ENCODE measurements at regions not wholly inside any gene's neighbourhood (a gene's known extent, or its start where the extent isn't known, plus 50 kb on each side); places are given as distances from the start of the nearest gene placed in this dataset.

- no peak for FAIRE-seq
These were observed 62.0 kb upstream of the PHACTR2 start for GRCh38 chr6:143615785-143616184.

DNA sequence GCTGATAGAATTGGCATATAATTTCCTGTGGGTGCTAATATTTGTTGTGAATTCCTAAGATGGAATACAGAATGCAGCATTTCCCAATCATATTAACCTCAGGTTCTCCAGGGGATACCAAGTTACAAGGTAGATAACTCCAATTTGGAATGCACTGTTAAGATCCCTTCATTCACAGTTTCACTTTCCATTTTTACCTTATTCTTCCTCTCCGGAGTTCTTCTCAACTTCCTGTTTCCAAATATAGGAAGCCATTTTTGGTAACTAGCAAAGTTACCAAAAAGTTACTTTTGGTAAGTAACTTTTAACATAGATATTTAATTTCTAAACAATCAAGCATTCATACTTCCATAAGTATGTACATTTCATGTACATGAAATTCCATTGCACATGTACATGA lies 63.5 kb upstream of the PHACTR2 start:
- FAIRE-seq, result no peak

More at GRCh38 chr6:143615785-143616184, 62.0 kb upstream of the PHACTR2 start:
- intact Hi-C loops (cut with DNase I), result no loop called here
- TF ChIP-seq, protein P1, sequence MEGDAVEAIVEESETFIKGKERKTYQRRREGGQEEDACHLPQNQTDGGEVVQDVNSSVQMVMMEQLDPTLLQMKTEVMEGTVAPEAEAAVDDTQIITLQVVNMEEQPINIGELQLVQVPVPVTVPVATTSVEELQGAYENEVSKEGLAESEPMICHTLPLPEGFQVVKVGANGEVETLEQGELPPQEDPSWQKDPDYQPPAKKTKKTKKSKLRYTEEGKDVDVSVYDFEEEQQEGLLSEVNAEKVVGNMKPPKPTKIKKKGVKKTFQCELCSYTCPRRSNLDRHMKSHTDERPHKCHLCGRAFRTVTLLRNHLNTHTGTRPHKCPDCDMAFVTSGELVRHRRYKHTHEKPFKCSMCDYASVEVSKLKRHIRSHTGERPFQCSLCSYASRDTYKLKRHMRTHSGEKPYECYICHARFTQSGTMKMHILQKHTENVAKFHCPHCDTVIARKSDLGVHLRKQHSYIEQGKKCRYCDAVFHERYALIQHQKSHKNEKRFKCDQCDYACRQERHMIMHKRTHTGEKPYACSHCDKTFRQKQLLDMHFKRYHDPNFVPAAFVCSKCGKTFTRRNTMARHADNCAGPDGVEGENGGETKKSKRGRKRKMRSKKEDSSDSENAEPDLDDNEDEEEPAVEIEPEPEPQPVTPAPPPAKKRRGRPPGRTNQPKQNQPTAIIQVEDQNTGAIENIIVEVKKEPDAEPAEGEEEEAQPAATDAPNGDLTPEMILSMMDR (IDR thresholded peaks at IDR 0.05), result no peak
- Histone ChIP-seq H3K4me1 (no peaks in the 10 kb centered on the region), H3K27me3 (no peaks in the 10 kb centered on the region), H3K9me3 (no peaks in the 10 kb centered on the region), H3K27ac (no peak overlapping the region), H3K36me3 (no peaks in the 10 kb centered on the region), H3K4me3 (no peak overlapping the region)
- WGBS, 2 donors, result 85 to 94% methylated on average over 1 of the region's 1 CpG
- ATAC-seq, result no peak
- no peak for DNase-seq

GRCh38 chr6:143613749-143614148 lies 64.0 kb upstream of the PHACTR2 start:
- H3K27me3 ChIP-seq, result no peaks in the 10 kb centered on the region
- no peaks in the 10 kb centered on the region for H3K36me3 ChIP-seq
- WGBS, 2 donors, result 94 to 96% methylated on average over 5 of the region's 5 CpGs
- no peak for FAIRE-seq
- no peak for ATAC-seq
- no peak overlapping the region for H3K4me3 ChIP-seq
- TF ChIP-seq, protein P1 (IDR thresholded peaks at IDR 0.05), result no peak
- DNase-seq, result no peak
- H3K4me1 ChIP-seq, result no peaks in the 10 kb centered on the region
- no peak overlapping the region for H3K27ac ChIP-seq
- H3K9me3 ChIP-seq, result no peaks in the 10 kb centered on the region
- intact Hi-C loops (cut with DNase I), result no loop called here

More for the DNA sequence above, 63.5 kb upstream of the PHACTR2 start:
- Histone ChIP-seq H3K36me3 (no peaks in the 10 kb centered on the region), H3K9me3 (no peaks in the 10 kb centered on the region), H3K27me3 (no peaks in the 10 kb centered on the region), H3K4me3 (no peak overlapping the region), H3K27ac (no peak overlapping the region), H3K4me1 (no peaks in the 10 kb centered on the region)
- no peak for DNase-seq
- WGBS, 2 donors, result 81 to 89% methylated on average over 1 of the region's 1 CpG
- ATAC-seq, result no peak
- TF ChIP-seq, protein P1 (IDR thresholded peaks at IDR 0.05), result no peak
- intact Hi-C loops (cut with DNase I), result no loop called here

DNA sequence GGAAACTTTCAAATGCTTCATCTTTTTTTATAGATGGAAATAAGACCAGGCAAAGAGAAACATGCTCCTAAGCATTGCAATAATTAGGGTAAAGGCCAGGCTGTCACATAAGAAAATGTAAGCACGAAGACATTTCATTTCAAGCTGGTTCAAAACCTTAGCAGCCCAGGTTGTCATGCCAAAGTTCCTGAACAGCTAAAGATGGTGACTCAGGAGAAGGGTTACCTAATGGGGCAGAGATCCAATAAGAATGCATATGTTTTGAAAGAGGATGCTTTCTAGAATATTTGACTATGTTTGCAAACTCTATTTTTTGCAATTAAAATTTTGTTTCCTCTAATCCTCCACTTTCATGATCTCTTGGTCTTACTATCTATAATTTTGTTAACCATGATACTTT lies 65.6 kb upstream of the PHACTR2 start:
- no peak overlapping the region for H3K27ac ChIP-seq
- H3K9me3 ChIP-seq, result no peaks in the 10 kb centered on the region
- FAIRE-seq (no peak), ATAC-seq (no peak), DNase-seq (no peak)
- WGBS, 2 donors, result 92 to 95% methylated on average over 1 of the region's 1 CpG
- TF ChIP-seq, protein P1 (IDR thresholded peaks at IDR 0.05), result no peak
- H3K4me1 ChIP-seq, result no peaks in the 10 kb centered on the region
- no peaks in the 10 kb centered on the region for H3K27me3 ChIP-seq
- intact Hi-C loops (cut with DNase I), result no loop called here
- H3K4me3 ChIP-seq, result no peak overlapping the region
- H3K36me3 ChIP-seq, result no peaks in the 10 kb centered on the region

DNA sequence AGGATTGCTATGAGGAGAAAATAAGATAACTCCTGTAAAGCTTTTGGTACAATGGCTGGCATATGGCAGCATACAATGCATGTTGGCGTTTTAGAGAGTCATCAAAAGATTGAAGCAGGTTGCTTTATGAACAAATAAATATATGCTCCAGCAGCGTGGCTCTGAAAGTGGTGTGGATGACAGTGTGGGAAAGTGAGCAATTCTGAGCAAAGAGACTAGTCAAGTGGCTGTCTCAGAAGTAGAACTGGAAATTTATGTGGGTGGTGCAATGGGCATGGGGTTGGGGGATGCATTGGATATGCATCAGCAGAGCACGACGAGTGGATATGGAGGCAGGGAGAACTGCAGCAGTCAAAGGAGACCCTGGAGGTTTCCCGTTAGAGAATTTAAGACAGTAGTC lies 66.2 kb upstream of the PHACTR2 start:
- TF ChIP-seq, protein P1 (IDR thresholded peaks at IDR 0.05), result no peak
- Histone ChIP-seq H3K4me3 (no peak overlapping the region), H3K9me3 (no peaks in the 10 kb centered on the region), H3K4me1 (no peaks in the 10 kb centered on the region), H3K27ac (no peak overlapping the region), H3K36me3 (no peaks in the 10 kb centered on the region), H3K27me3 (no peaks in the 10 kb centered on the region)
- FAIRE-seq (no peak), DNase-seq (no peak), ATAC-seq (no peak)
- intact Hi-C loops (cut with DNase I), result no loop called here
- 89% methylated on average over 5 of the region's 5 CpGs for WGBS, 2 donors

Measured in pancreas (tissue), 10 donors.